Thoracic aorta (tissue), 2 donors: ENCODE measurements at regions not wholly inside any gene's neighbourhood (a gene's known extent, or its start where the extent isn't known, plus 50 kb on each side); places are given as distances from the start of the nearest gene placed in this dataset.

Experiments used
- ATAC-seq: fragments of 150-250 bp; one replicate; pipeline ENCODE4 v1.8.0; 2017; ENCODE audit warnings: low read depth; ENCODE audit not compliant: insufficient number of reproducible peaks, low FRiP score
- DNase-seq: peaks from one replicate; pipeline ENCODE4 v3.0.0-alpha.2; 2020; ENCODE audit warnings: low spot score
- H3K27ac ChIP-seq, 2 donors: fragments of 200-600 bp; sonication (generic); 1 replicate in 1 of 2; 2 replicates in 1 of 2; pipeline ENCODE4 v1.5.1; 2016; ENCODE audit warnings: mild to moderate bottlenecking in 2 of 2, moderate library complexity in 2 of 2
- H3K27me3 ChIP-seq: fragments of 200-600 bp; sonication (generic); replicated peaks from 2 replicates; pipeline ENCODE4 v1.6.0; 2016; ENCODE audit warnings: mild to moderate bottlenecking; ENCODE audit not compliant: insufficient read depth
- H3K36me3 ChIP-seq: fragments of 200-600 bp; sonication (generic); one replicate; pipeline ENCODE4 v1.5.1; 2016
- H3K4me1 ChIP-seq, 2 donors: fragments of 200-600 bp; sonication (generic); 1 replicate in 1 of 2; 2 replicates in 1 of 2; pipeline versions ENCODE4 v1.5.1 to v1.6.0; 2016; ENCODE audit warnings: low read depth in 2 of 2, mild to moderate bottlenecking in 1 of 2; ENCODE audit not compliant: control insufficient read depth in 1 of 2
- H3K4me3 ChIP-seq: fragments of 200-600 bp; sonication (generic); 2 replicates; pipeline ENCODE4 v1.5.1; 2016; ENCODE audit warnings: mild to moderate bottlenecking
- H3K9me3 ChIP-seq: fragments of 200-600 bp; sonication (generic); 2 replicates; pipeline ENCODE4 v1.5.1; 2016
- TF ChIP-seq, protein P1 (sequence below): fragments of 200-600 bp; sonication (generic); IDR thresholded peaks from one replicate; pipeline ENCODE4 v1.5.1; 2019; ENCODE audit warnings: antibody characterized with exemption

DNA sequence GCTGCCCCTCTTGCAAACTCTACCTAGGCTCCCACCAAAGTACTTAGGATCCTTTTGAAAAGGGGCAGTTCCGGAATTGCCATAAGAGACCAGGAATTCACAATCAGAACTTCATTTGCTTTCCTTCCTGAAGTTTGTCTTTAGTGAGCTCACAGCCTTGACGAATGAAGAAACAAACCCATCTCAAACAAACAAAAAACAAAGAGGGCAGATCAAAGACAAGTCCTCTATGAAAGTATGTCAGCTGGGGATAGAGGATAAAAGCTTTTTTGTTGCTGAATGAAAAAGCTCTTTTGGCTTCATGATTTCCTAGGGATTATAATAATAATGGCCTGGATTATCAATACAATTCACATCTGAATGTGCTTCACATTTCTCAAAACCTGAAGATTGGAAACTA is 357.9 kb upstream of the DUSP10 start:
- H3K36me3 ChIP-seq = no peaks in the 10 kb centered on the region
- no peaks in the 10 kb centered on the region for H3K9me3 ChIP-seq
- TF ChIP-seq, protein P1, sequence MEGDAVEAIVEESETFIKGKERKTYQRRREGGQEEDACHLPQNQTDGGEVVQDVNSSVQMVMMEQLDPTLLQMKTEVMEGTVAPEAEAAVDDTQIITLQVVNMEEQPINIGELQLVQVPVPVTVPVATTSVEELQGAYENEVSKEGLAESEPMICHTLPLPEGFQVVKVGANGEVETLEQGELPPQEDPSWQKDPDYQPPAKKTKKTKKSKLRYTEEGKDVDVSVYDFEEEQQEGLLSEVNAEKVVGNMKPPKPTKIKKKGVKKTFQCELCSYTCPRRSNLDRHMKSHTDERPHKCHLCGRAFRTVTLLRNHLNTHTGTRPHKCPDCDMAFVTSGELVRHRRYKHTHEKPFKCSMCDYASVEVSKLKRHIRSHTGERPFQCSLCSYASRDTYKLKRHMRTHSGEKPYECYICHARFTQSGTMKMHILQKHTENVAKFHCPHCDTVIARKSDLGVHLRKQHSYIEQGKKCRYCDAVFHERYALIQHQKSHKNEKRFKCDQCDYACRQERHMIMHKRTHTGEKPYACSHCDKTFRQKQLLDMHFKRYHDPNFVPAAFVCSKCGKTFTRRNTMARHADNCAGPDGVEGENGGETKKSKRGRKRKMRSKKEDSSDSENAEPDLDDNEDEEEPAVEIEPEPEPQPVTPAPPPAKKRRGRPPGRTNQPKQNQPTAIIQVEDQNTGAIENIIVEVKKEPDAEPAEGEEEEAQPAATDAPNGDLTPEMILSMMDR = no peak
- no peaks in the 10 kb centered on the region for H3K27me3 ChIP-seq
- ATAC-seq (no peak), DNase-seq (no peak)
- H3K4me1 ChIP-seq = no peaks in the 10 kb centered on the region
- H3K27ac ChIP-seq = no peak overlapping the region
- no peak overlapping the region for H3K4me3 ChIP-seq

GRCh38 chr1:222098404-222098803 is 356.5 kb upstream of the DUSP10 start:
- ATAC-seq = no peak
- Histone ChIP-seq H3K27ac (no peak overlapping the region), H3K4me3 (no peak overlapping the region), H3K27me3 (no peaks in the 10 kb centered on the region), H3K9me3 (no peaks in the 10 kb centered on the region), H3K36me3 (no peaks in the 10 kb centered on the region), H3K4me1 (no peaks in the 10 kb centered on the region)
- DNase-seq = no peak
- TF ChIP-seq, protein P1 = no peak

DNA sequence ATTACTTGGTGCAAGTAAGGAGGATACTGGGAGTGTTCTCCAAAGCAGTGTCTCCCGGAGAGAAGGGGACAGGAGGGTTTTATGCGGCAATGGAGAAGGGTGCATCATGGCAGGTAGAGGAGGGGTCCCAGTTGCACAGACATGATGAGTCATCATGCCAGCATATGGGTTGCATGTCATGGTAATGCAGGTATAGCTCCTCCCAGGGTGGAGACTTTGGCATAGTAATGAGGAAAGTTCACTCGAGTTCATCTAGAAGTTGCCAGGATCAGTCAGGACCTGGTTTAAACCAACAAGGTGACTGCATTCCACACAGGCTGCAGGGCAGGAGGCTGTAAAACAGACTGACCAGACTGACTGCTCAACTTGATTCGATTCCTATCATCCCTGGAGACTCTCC is 355.7 kb upstream of the DUSP10 start:
- H3K4me3 ChIP-seq = no peak overlapping the region
- DNase-seq = no peak
- TF ChIP-seq, protein P1 = no peak
- no peaks in the 10 kb centered on the region for H3K36me3 ChIP-seq
- H3K27me3 ChIP-seq = no peaks in the 10 kb centered on the region
- H3K9me3 ChIP-seq = no peaks in the 10 kb centered on the region
- H3K4me1 ChIP-seq = no peaks in the 10 kb centered on the region
- no peak for ATAC-seq
- H3K27ac ChIP-seq = no peak overlapping the region

DNA sequence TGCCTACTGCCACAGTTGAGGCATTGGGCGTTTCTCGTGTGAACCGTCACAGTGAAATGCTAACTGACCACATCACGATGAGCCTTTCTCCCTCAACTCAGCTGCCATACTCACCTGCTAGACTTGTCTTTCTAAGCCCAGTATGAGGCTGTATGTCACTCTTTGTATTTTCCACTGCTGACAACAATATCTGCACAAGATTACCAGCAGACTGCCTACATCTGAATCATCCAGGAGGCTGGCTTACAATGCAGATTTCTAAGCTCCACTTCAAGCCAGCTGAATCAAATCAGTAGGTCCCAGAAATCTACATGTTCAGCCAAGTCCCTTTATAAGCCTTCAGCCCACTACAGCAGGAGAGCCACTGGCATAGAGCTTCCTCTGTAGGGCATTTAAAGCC is 355.0 kb upstream of the DUSP10 start:
- TF ChIP-seq, protein P1 = no peak
- ATAC-seq = no peak
- H3K27me3 ChIP-seq = no peaks in the 10 kb centered on the region
- no peak overlapping the region for H3K27ac ChIP-seq
- H3K4me1 ChIP-seq = no peaks in the 10 kb centered on the region
- no peaks in the 10 kb centered on the region for H3K9me3 ChIP-seq
- no peak for DNase-seq
- H3K4me3 ChIP-seq = no peak overlapping the region
- no peaks in the 10 kb centered on the region for H3K36me3 ChIP-seq

GRCh38 chr1:222096476-222096772 is 354.5 kb upstream of the DUSP10 start:
- Histone ChIP-seq H3K4me1 (no peaks in the 10 kb centered on the region), H3K36me3 (no peaks in the 10 kb centered on the region), H3K27me3 (no peaks in the 10 kb centered on the region), H3K4me3 (no peak overlapping the region), H3K9me3 (no peaks in the 10 kb centered on the region), H3K27ac (no peak overlapping the region)
- ATAC-seq = no peak
- TF ChIP-seq, protein P1 = no peak
- DNase-seq = no peak
